Heart left ventricle (tissue), 16 donors: ENCODE measurements at regions not wholly inside any gene's neighbourhood (a gene's known extent, or its start where the extent isn't known, plus 50 kb on each side); places are given as distances from the start of the nearest gene placed in this dataset.

Experiments
- ATAC-seq, 4 donors: fragments of 200-7000 bp; cut with Tn5 transposase; one replicate each; pipeline ENCODE4 v1.9.1; 2020 to 2022; ENCODE audit warnings: moderate library complexity in 4 of 4, mild to moderate bottlenecking in 3 of 4, moderate number of reproducible peaks in 1 of 4
- DNase-seq, 5 donors: peaks; one replicate each; pipeline ENCODE4 v3.0.0-alpha.2; 2020
- H3K27ac ChIP-seq, 12 donors: fragments of 200-600 bp; sonication (generic) in 4 of 12; one replicate each; pipeline versions ENCODE4 v1.5.0 to v1.8.0; 2016 to 2022; ENCODE audit warnings: mild to moderate bottlenecking in 2 of 12
- H3K27me3 ChIP-seq, 9 donors: fragments of 200-600 bp; sonication (generic) in 2 of 9; one replicate each; pipeline versions ENCODE4 v1.5.1 to v1.8.0; 2016 to 2022; ENCODE audit warnings: mild to moderate bottlenecking in 3 of 9
- H3K36me3 ChIP-seq, 9 donors: fragments of 200-600 bp; sonication (generic) in 2 of 9; one replicate each; pipeline versions ENCODE4 v1.5.0 to v1.8.0; 2018 to 2022; ENCODE audit warnings: mild to moderate bottlenecking in 2 of 9
- H3K4me1 ChIP-seq, 12 donors: fragments of 200-600 bp; sonication (generic) in 4 of 12; one replicate each; pipeline versions ENCODE4 v1.5.0 to v1.8.0; 2016 to 2022; ENCODE audit warnings: mild to moderate bottlenecking in 3 of 12
- H3K4me3 ChIP-seq, 12 donors: fragments of 200-600 bp; sonication (generic) in 4 of 12; one replicate each; pipeline versions ENCODE4 v1.5.0 to v1.8.0; 2017 to 2022; ENCODE audit warnings: mild to moderate bottlenecking in 9 of 12, moderate library complexity in 4 of 12
- H3K9me3 ChIP-seq, 12 donors: fragments of 200-600 bp; sonication (generic) in 4 of 12; one replicate each; pipeline versions ENCODE4 v1.5.0 to v1.8.0; 2016 to 2022; ENCODE audit warnings: mild to moderate bottlenecking in 1 of 12
- CTCF ChIP-seq, 12 donors: fragments of 200-600 bp; sonication (generic) in 4 of 12; IDR thresholded peaks; one replicate each; pipeline versions ENCODE4 v1.5.0 to v1.8.0; 2018 to 2022; ENCODE audit warnings: antibody characterized with exemption in 12 of 12, mild to moderate bottlenecking in 5 of 12
- POLR2A ChIP-seq, 2 donors: fragments of 450-650 bp; IDR thresholded peaks; one replicate each; pipeline ENCODE4 v1.6.1; 2017; ENCODE audit warnings: antibody characterized with exemption in 2 of 2, mild to moderate bottlenecking in 2 of 2, moderate library complexity in 2 of 2
- WGBS, 4 donors: extraction: QIAGEN DNeasy Blood & Tissue Kit in 2 of 4; methylation state at CpG; one replicate each; pipeline versions ENCODE4 v1.1.5 to v1.1.7; 2013 to 2018; 5-methylcytosine and 5-hydroxymethylcytosine counted together
- intact Hi-C, 10 donors: fragments of 100-400 bp; cut with DNase I; formaldehyde crosslinking; loops; one replicate each; pipeline versions ENCODE4 v1.11.1 to v1.14.2; 2022
- donor health status: ischemic (EF 13 %, LVEDD 7.1; RV severe dilation, severe dysfunction).
- donor health status: healthy with polysubstance abuse.
- donor health status: DM: no; HTN: yes; CAD: no.
- donor health status: DM: no; HTN: no; CAD: no.
- donor health status: ischemic (EF 25% LVEDD 6.9; RV normal size, moderate dysfunction).
- donor health status: ischemic (EF 25% LVEDD 5.7; RV mildly dilated, moderate dysfunction).
- donor health status: healthy.
- donor health status: DM: yes; HTN: yes; CAD: no.
- donor health status: ischemic (EF 35%, LVEDD 5.7; RV mildly dilated, moderate dysfunction).
- donor health status: nonischemic (EF 11% LVEDD 7.7; RV severe dilation, severe dysfunction).
- donor health status: DM: yes; HTN: yes; CAD: no.
- donor health status: PGD.
- donor health status: ischemic (EF 29% LVEDD 5.4; RV normal size, mild dysfunction).
- donor health status: nonischemic (EF 23%, LVEDD 6.1; RV moderate dilation, normal function).

- Histone ChIP-seq H3K4me1 (peaks cover 0 to 12% (median 2%) of the 10 kb centered on the region in 12 donors), H3K36me3 (no peaks in the 10 kb centered on the region), H3K4me3 (no peak overlapping the region), H3K9me3 (no peaks in the 10 kb centered on the region), H3K27ac (no peak overlapping the region), H3K27me3 (peaks cover 7 to 66% (median 22%) of the 10 kb centered on the region in 9 donors)
- no peak for DNase-seq
- no peak for ATAC-seq
- whole genome bisulfite sequencing, 4 donors: 81 to 84% (median 82%) methylated on average over 26 of the region's 26 CpGs
- TF ChIP-seq POLR2A (IDR thresholded peaks at IDR 0.05): no peak
- TF ChIP-seq CTCF (IDR thresholded peaks at IDR 0.05): no peak
- intact Hi-C loops: no loop called here
These were observed 129.8 kb downstream of the FAM53A start for GRCh38 chr4:1554246-1554875.

- H3K36me3 ChIP-seq: no peaks in the 10 kb centered on the region
- DNase-seq (no peak), ATAC-seq (no peak)
- H3K4me1 ChIP-seq: peaks cover 0 to 21% (median 8%) of the 10 kb centered on the region in 12 donors
- no peak overlapping the region for H3K27ac ChIP-seq
- no peak overlapping the region for H3K4me3 ChIP-seq
- H3K27me3 ChIP-seq: peaks cover 7 to 57% (median 16%) of the 10 kb centered on the region in 9 donors
- 80 to 83% (median 82%) methylated on average over 18 of the region's 18 CpGs for WGBS, 4 donors
- no peak for TF ChIP-seq CTCF (IDR thresholded peaks at IDR 0.05)
- TF ChIP-seq POLR2A (IDR thresholded peaks at IDR 0.05): no peak
- no peaks in the 10 kb centered on the region for H3K9me3 ChIP-seq
- intact Hi-C loops: no loop called here
These were observed 130.7 kb downstream of the FAM53A start for GRCh38 chr4:1553365-1553764.

GRCh38 chr4:1552451-1552850 is 131.7 kb downstream of the FAM53A start:
- 72 to 80% (median 76%) methylated on average over 8 to 17 of the region's 17 CpGs for WGBS, 4 donors
- no peak for DNase-seq
- H3K4me3 ChIP-seq: no peak overlapping the region
- peaks cover 0 to 25% (median 8%) of the 10 kb centered on the region in 12 donors for H3K4me1 ChIP-seq
- TF ChIP-seq POLR2A (IDR thresholded peaks at IDR 0.05) (no peak), CTCF (IDR thresholded peaks at IDR 0.05) (no peak)
- H3K36me3 ChIP-seq: no peaks in the 10 kb centered on the region
- no peak for ATAC-seq
- no peaks in the 10 kb centered on the region for H3K9me3 ChIP-seq
- peaks cover 0 to 50% (median 11%) of the 10 kb centered on the region in 9 donors for H3K27me3 ChIP-seq
- intact Hi-C loops: no loop called here
- H3K27ac ChIP-seq: no peak overlapping the region

- TF ChIP-seq CTCF (IDR thresholded peaks at IDR 0.05): no peak
- TF ChIP-seq POLR2A (IDR thresholded peaks at IDR 0.05): no peak
- no peaks in the 10 kb centered on the region for H3K36me3 ChIP-seq
- WGBS, 4 donors: 92 to 100% (median 96%) methylated on average over 4 to 6 of the region's 6 CpGs
- no peak overlapping the region for H3K27ac ChIP-seq
- no peaks in the 10 kb centered on the region for H3K9me3 ChIP-seq
- no peak overlapping the region for H3K4me3 ChIP-seq
- DNase-seq (peak in 1 of 5 donors; percentile 46), ATAC-seq (no peak)
- peaks cover 0 to 38% (median 1%) of the 10 kb centered on the region in 9 donors for H3K27me3 ChIP-seq
- intact Hi-C loops: no loop called here
- peaks cover 0 to 25% (median 8%) of the 10 kb centered on the region in 12 donors for H3K4me1 ChIP-seq
These were observed 132.9 kb downstream of the FAM53A start for GRCh38 chr4:1551211-1551610.
